Natural killer cell (primary cell): ENCODE measurements at regions not wholly inside any gene's neighbourhood (a gene's known extent, or its start where the extent isn't known, plus 50 kb on each side); places are given as distances from the start of the nearest gene placed in this dataset.

Source experiments
- ATAC-seq, 3 donors: fragments of 150-1000 bp in 2 of 3; fragments of 200-7000 bp in 1 of 3; cut with Tn5 transposase; 1 replicate in 1 of 3; 2 replicates in 2 of 3; pipeline ENCODE4 v1.10.0; 2021; ENCODE audit warnings: mild to moderate bottlenecking in 2 of 3, moderate library complexity in 2 of 3
- DNase-seq, 2 donors: peaks; one replicate each; pipeline versions ENCODE4 v3.0.0 to v3.0.0-alpha.2; 2013 to 2021; ENCODE audit warnings: mixed read lengths in 1 of 2
- H3K27ac ChIP-seq: one replicate; pipeline ENCODE4 v1.5.1; 2013; ENCODE audit warnings: mild to moderate bottlenecking, low read length
- H3K27me3 ChIP-seq: one replicate; pipeline ENCODE4 v1.6.1; 2013; ENCODE audit warnings: low read length; ENCODE audit not compliant: control insufficient read depth, insufficient read depth
- H3K36me3 ChIP-seq: one replicate; pipeline ENCODE4 v1.6.1; 2013; ENCODE audit warnings: low read length; ENCODE audit not compliant: control insufficient read depth, insufficient read depth
- H3K4me1 ChIP-seq: one replicate; pipeline ENCODE4 v1.6.1; 2013; ENCODE audit warnings: low read length; ENCODE audit not compliant: control insufficient read depth, insufficient read depth
- H3K4me3 ChIP-seq: one replicate; pipeline ENCODE4 v1.5.1; 2013; ENCODE audit warnings: low read length
- H3K9me3 ChIP-seq: one replicate; pipeline ENCODE4 v1.6.1; 2013; ENCODE audit warnings: low read length; ENCODE audit not compliant: control insufficient read depth, insufficient read depth
- H3K27ac Mint-ChIP-seq, 2 donors: one replicate each; pipeline ENCODE4 v1.8.0; 2022; ENCODE audit warnings: mild to moderate bottlenecking in 2 of 2, mixed read lengths in 2 of 2, moderate library complexity in 1 of 2
- H3K27me3 Mint-ChIP-seq, 2 donors: one replicate each; pipeline ENCODE4 v1.8.0; 2022; ENCODE audit warnings: low read depth in 2 of 2, mixed read lengths in 2 of 2
- H3K36me3 Mint-ChIP-seq: one replicate; pipeline ENCODE4 v1.8.0; 2022; ENCODE audit warnings: mixed read lengths
- H3K4me1 Mint-ChIP-seq, 2 donors: one replicate each; pipeline ENCODE4 v1.8.0; 2022; ENCODE audit warnings: mixed read lengths in 2 of 2
- H3K4me3 Mint-ChIP-seq: one replicate; pipeline ENCODE4 v1.8.0; 2022; ENCODE audit warnings: mild to moderate bottlenecking, moderate library complexity, mixed read lengths
- H3K9me3 Mint-ChIP-seq, 2 donors: one replicate each; pipeline ENCODE4 v1.8.0; 2022; ENCODE audit warnings: mixed read lengths in 2 of 2
- WGBS: methylation state at CpG from one replicate; pipeline ENCODE4 v1.1.7; 2013; ENCODE audit warnings: missing lambda C conversion rate; ENCODE audit not compliant: insufficient coverage; 5-methylcytosine and 5-hydroxymethylcytosine counted together
- intact Hi-C: fragments of 100-400 bp; cut with micrococcal nuclease; formaldehyde crosslinking; loops from one replicate; pipeline ENCODE4 v1.14.2; 2022
- TF ChIP-seq, protein P1 (sequence below): fragments of 200-600 bp; IDR thresholded peaks from one replicate; pipeline ENCODE4 v1.8.0; 2022; ENCODE audit warnings: antibody characterized with exemption

GRCh38 chr14:23827100-23827892 is 126.3 kb upstream of the DHRS4 start:
- Mint-ChIP-seq H3K4me1 (no peaks in the 10 kb centered on the region), H3K9me3 (no peaks in the 10 kb centered on the region), H3K36me3 (no peaks in the 10 kb centered on the region), H3K4me3 (no peak overlapping the region), H3K27ac (no peak overlapping the region), H3K27me3 (peaks cover 9 to 13% of the 10 kb centered on the region in 2 donors)
- DNase-seq (no peak), ATAC-seq (no peak)
- no peaks in the 10 kb centered on the region for H3K27me3 ChIP-seq
- no peaks in the 10 kb centered on the region for H3K36me3 ChIP-seq
- TF ChIP-seq, protein P1, sequence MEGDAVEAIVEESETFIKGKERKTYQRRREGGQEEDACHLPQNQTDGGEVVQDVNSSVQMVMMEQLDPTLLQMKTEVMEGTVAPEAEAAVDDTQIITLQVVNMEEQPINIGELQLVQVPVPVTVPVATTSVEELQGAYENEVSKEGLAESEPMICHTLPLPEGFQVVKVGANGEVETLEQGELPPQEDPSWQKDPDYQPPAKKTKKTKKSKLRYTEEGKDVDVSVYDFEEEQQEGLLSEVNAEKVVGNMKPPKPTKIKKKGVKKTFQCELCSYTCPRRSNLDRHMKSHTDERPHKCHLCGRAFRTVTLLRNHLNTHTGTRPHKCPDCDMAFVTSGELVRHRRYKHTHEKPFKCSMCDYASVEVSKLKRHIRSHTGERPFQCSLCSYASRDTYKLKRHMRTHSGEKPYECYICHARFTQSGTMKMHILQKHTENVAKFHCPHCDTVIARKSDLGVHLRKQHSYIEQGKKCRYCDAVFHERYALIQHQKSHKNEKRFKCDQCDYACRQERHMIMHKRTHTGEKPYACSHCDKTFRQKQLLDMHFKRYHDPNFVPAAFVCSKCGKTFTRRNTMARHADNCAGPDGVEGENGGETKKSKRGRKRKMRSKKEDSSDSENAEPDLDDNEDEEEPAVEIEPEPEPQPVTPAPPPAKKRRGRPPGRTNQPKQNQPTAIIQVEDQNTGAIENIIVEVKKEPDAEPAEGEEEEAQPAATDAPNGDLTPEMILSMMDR = no peak
- H3K9me3 ChIP-seq = no peaks in the 10 kb centered on the region
- H3K27ac ChIP-seq = no peak overlapping the region
- no peak overlapping the region for H3K4me3 ChIP-seq
- H3K4me1 ChIP-seq = peaks cover 11% of the 10 kb centered on the region
- 83% methylated on average over 12 of the region's 13 CpGs for WGBS
- intact Hi-C loops = no loop called here

DNA sequence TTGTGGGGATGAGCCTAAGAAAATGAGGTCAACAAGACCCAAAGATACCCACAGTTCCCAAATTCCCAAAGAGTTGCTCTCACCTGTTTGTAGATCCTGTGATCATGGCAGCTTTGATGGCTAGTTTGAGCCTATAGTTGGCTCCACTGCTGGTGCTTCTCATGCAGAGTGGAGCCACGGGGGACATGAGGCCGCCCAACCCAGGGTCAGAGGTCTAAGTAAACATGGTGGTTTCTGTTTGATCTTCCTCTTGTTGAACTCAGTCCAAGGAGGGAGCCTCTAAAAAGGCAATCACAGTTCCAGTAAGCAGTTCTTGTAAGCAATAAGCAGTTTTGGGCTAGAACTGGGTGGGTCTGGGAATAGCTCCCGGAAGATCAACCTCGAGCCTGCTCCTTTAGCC is 125.6 kb upstream of the DHRS4 start:
- H3K27me3 ChIP-seq = no peaks in the 10 kb centered on the region
- H3K27me3 Mint-ChIP-seq = peaks cover 6 to 7% of the 10 kb centered on the region in 2 donors
- no peaks in the 10 kb centered on the region for H3K36me3 Mint-ChIP-seq
- H3K36me3 ChIP-seq = no peaks in the 10 kb centered on the region
- no peaks in the 10 kb centered on the region for H3K4me1 Mint-ChIP-seq
- no peaks in the 10 kb centered on the region for H3K9me3 ChIP-seq
- intact Hi-C loops = no loop called here
- TF ChIP-seq, protein P1 = no peak
- no peak overlapping the region for H3K4me3 ChIP-seq
- H3K27ac ChIP-seq = no peak overlapping the region
- no peaks in the 10 kb centered on the region for H3K9me3 Mint-ChIP-seq
- no peak overlapping the region for H3K4me3 Mint-ChIP-seq
- no peak for DNase-seq
- no peak overlapping the region for H3K27ac Mint-ChIP-seq
- ATAC-seq = no peak
- WGBS = 74% methylated on average over 3 of the region's 4 CpGs
- peaks cover 11% of the 10 kb centered on the region for H3K4me1 ChIP-seq

DNA sequence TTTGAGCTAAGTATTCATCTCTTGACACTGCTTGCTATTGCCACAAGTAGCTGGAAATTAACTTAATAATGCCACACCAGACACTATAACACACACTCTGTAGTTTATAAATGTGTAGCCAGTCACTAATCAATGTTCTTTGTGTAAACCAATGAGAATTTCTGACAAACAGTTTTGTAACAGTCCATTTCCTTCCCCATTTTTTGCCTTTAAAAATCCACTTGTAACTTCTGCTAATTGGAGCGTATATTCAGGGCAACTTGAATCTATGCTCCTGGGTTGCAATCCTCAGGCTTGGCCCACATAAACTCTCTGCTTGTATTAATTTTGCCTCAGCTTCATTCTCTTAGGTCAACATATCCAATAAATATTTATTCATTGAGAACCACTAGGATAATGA is 125.0 kb upstream of the DHRS4 start:
- 46% methylated on average over 1 of the region's 1 CpG for WGBS
- TF ChIP-seq, protein P1 = no peak
- Mint-ChIP-seq H3K27ac (no peak overlapping the region), H3K36me3 (no peaks in the 10 kb centered on the region), H3K9me3 (no peaks in the 10 kb centered on the region), H3K4me3 (no peak overlapping the region), H3K27me3 (peaks cover 0 to 3% of the 10 kb centered on the region in 2 donors), H3K4me1 (no peaks in the 10 kb centered on the region)
- DNase-seq (no peak), ATAC-seq (no peak)
- no peaks in the 10 kb centered on the region for H3K27me3 ChIP-seq
- intact Hi-C loops = no loop called here
- no peak overlapping the region for H3K27ac ChIP-seq
- no peaks in the 10 kb centered on the region for H3K36me3 ChIP-seq
- H3K4me3 ChIP-seq = no peak overlapping the region
- no peaks in the 10 kb centered on the region for H3K9me3 ChIP-seq
- H3K4me1 ChIP-seq = peaks cover 11% of the 10 kb centered on the region
